ENCODE measurements at regions not wholly inside any gene's neighbourhood (a gene's known extent, or its start where the extent isn't known, plus 50 kb on each side); places are given as distances from the start of the nearest gene placed in this dataset.

DNA sequence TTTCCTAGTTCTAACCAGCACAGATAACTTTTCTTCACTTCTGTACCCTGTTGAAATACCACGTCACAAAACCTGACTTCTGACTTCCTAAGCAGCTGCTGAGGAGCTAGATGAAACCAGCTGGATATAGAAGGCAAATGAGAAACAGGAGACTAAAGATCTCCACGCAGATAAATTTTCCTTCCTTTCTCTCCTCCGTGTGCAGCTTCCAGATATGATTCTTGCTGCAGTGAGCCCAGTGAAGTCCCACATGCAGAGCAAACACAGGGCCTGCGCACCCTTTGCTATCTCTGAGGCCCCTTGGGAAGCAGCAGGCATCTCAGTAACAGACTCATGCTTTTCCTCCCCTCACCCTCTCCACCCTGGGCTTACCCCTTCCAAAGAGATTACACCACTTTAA is 1638.3 kb downstream of the MAT2B start:
- Mint-ChIP-seq H3K9me3 (peaks cover 27% of the 10 kb centered on the region), H3K4me3 (no peak overlapping the region), H3K4me1 (no peaks in the 10 kb centered on the region), H3K36me3 (ENCODE audit: insufficient read depth) (no peaks in the 10 kb centered on the region), H3K27me3 (no peaks in the 10 kb centered on the region), H3K27ac (ENCODE audit: low read depth) (no peak overlapping the region)
- ATAC-seq (replicated peaks; ENCODE audit: extremely low read depth, poor library complexity, severe bottlenecking) (no peak), DNase-seq (ENCODE audit: low spot score in 2 of 2) (no peak)

DNA sequence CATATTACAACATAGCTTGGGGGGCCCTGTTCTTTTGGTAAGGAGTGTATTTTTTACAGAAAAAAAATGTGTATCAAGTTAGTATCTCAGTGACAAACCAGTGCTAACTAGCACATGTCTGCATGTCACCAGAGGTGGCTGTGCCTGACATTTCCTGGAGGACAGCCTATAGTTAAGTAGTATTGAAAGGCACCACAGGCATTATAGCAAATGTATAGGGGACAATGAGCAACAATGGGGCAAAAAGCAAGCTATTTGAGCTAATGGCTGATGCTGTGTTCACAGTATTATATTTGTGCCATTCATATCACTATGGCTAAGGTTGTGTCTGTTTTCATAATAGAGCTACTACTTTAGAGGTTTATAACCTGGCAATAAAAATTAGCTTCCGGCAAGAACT is 1644.0 kb downstream of the MAT2B start:
- Mint-ChIP-seq H3K27ac (ENCODE audit: low read depth) (no peak overlapping the region), H3K4me1 (no peaks in the 10 kb centered on the region), H3K36me3 (ENCODE audit: insufficient read depth) (no peaks in the 10 kb centered on the region), H3K4me3 (no peak overlapping the region), H3K27me3 (no peaks in the 10 kb centered on the region), H3K9me3 (peaks cover 27% of the 10 kb centered on the region)
- DNase-seq (ENCODE audit: low spot score in 2 of 2) (no peak), ATAC-seq (replicated peaks; ENCODE audit: extremely low read depth, poor library complexity, severe bottlenecking) (no peak)

DNA sequence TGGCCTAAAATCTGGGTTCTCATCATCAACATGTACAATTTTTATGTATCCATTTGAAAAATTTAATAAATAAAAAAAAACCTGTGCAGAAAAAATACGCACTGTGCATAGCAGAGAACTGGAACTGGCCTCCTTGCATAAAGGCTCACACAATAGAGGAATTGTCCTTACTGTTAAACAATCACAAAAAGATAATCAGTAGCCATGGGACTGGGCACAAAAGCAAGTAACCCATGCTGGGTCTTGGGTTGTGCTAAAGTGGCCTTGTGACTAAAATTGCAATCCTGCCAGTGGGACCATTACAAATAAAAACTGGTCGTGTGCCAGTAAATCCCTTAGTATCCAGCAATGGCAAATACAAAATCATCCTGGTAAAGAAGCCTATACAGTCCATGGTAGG is 1646.6 kb downstream of the MAT2B start:
- H3K27me3 Mint-ChIP-seq, result no peaks in the 10 kb centered on the region
- H3K27ac Mint-ChIP-seq (ENCODE audit: low read depth), result no peak overlapping the region
- H3K4me1 Mint-ChIP-seq, result no peaks in the 10 kb centered on the region
- DNase-seq (ENCODE audit: low spot score in 2 of 2) (no peak), ATAC-seq (replicated peaks; ENCODE audit: extremely low read depth, poor library complexity, severe bottlenecking) (no peak)
- no peak overlapping the region for H3K4me3 Mint-ChIP-seq
- H3K36me3 Mint-ChIP-seq (ENCODE audit: insufficient read depth), result no peaks in the 10 kb centered on the region
- peaks cover 24% of the 10 kb centered on the region for H3K9me3 Mint-ChIP-seq

DNA sequence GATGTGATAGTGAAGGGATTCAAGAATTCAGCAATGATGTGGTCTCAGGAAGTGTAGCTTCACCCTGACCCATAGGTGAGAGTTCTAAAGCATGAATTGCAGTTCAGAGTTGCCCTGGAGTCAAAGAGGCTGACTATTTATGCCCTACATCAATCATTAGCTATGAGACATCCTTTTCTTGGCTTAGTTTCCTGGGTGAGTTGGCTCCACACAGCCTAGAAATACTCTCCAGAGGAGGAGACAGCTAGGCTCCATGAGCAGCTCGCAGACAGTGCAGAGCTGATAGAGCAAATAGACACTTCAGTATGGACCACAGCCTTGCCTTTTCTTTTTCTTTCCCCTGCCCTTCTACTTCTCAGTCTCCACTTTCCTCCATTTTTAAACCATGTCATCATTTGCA is 1651.8 kb downstream of the MAT2B start:
- Mint-ChIP-seq H3K27ac (ENCODE audit: low read depth) (no peak overlapping the region), H3K9me3 (peaks cover 26% of the 10 kb centered on the region), H3K4me1 (no peaks in the 10 kb centered on the region), H3K27me3 (no peaks in the 10 kb centered on the region), H3K36me3 (ENCODE audit: insufficient read depth) (no peaks in the 10 kb centered on the region), H3K4me3 (no peak overlapping the region)
- DNase-seq (ENCODE audit: low spot score in 2 of 2) (no peak), ATAC-seq (replicated peaks; ENCODE audit: extremely low read depth, poor library complexity, severe bottlenecking) (no peak)

DNA sequence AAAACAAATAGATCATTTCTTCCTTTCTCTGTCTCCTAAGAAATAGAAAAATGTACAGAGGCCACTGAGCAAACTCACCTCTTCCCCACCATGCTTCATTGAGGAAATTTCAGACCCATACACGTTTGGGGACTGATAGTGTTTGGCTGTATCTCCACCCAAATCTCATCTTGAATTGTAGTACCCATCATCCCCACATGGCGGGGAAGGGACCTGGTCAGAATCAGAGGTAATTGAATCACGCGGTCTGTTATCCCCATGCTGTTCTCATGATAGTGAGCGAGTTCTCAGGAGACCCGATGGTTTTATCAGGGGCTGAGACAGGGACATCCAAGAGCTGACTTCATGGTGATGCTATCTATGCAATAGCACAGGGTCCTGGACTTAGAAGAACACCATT is 1655.8 kb downstream of the MAT2B start:
- no peaks in the 10 kb centered on the region for H3K4me1 Mint-ChIP-seq
- H3K36me3 Mint-ChIP-seq (ENCODE audit: insufficient read depth), result no peaks in the 10 kb centered on the region
- H3K4me3 Mint-ChIP-seq, result no peak overlapping the region
- H3K9me3 Mint-ChIP-seq, result peaks cover 24% of the 10 kb centered on the region
- DNase-seq (ENCODE audit: low spot score in 2 of 2) (no peak), ATAC-seq (replicated peaks; ENCODE audit: extremely low read depth, poor library complexity, severe bottlenecking) (no peak)
- no peak overlapping the region for H3K27ac Mint-ChIP-seq (ENCODE audit: low read depth)
- H3K27me3 Mint-ChIP-seq, result no peaks in the 10 kb centered on the region

DNA sequence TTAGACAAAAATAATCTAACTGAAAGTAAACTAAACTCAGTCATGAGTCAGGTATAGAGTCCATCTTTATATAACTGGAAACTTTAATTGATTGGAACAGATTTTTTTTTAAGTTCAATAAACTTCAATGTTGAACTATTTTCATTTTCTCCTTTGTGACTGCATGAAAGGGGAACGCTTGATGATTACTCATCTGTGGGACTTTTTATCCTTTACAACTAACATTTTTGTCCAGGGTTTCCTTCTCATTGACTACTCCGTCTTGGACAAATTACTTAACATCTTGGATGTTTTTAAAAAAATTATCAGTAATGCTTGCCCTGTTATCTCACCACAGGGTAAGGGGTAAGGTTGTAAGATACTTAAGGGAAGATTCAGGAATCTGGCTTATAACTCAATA is 1658.4 kb downstream of the MAT2B start:
- no peak for ATAC-seq (replicated peaks; ENCODE audit: extremely low read depth, poor library complexity, severe bottlenecking)
- Mint-ChIP-seq H3K4me1 (no peaks in the 10 kb centered on the region), H3K36me3 (ENCODE audit: insufficient read depth) (no peaks in the 10 kb centered on the region), H3K4me3 (no peak overlapping the region), H3K27ac (ENCODE audit: low read depth) (no peak overlapping the region), H3K27me3 (no peaks in the 10 kb centered on the region), H3K9me3 (peaks cover 17% of the 10 kb centered on the region)
- no peak for DNase-seq (ENCODE audit: low spot score in 2 of 2)

DNA sequence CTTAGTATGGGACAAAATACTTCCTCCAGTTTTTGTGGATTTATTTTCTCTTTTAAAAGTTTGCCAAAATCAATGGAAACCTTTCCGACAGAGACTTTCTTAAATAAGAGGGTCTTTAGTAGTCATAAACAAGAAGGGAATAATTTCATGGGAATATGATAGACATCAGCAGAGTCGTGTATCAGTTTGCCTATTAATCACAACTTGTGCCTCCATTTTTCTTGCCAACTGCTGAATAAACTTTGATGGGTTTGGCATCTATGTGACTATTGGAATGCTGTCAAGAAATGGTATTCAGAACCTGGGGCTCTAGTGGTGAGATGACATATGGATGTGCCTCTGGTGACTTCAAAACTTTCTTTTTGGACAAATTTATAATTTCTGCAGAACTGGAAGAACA is 1668.2 kb downstream of the MAT2B start:
- ATAC-seq (replicated peaks; ENCODE audit: extremely low read depth, poor library complexity, severe bottlenecking) (no peak), DNase-seq (ENCODE audit: low spot score in 2 of 2) (no peak)
- Mint-ChIP-seq H3K4me1 (no peaks in the 10 kb centered on the region), H3K4me3 (no peak overlapping the region), H3K27ac (ENCODE audit: low read depth) (no peak overlapping the region), H3K27me3 (no peaks in the 10 kb centered on the region), H3K9me3 (peaks cover 21% of the 10 kb centered on the region), H3K36me3 (ENCODE audit: insufficient read depth) (no peaks in the 10 kb centered on the region)

DNA sequence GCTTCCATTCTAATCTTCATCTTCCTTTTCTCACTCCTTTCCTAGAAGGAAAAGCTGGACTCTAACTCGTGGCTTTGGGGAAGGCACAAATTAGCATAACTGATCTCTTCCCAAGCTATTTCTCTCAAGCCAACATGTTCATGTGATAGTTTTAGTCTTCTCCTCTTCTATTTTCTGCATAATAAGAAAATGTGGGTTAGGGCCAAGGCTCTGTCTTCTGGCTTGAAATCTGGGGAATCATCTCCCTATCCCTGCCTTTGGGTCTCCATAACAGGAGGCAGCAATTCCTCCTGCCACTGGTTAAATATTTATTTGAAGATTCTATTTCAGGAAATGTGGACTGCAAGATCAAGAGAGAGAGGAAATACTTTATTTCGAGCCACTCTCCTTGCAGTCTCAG is 1669.6 kb downstream of the MAT2B start:
- no peak for DNase-seq (ENCODE audit: low spot score in 2 of 2)

DNA sequence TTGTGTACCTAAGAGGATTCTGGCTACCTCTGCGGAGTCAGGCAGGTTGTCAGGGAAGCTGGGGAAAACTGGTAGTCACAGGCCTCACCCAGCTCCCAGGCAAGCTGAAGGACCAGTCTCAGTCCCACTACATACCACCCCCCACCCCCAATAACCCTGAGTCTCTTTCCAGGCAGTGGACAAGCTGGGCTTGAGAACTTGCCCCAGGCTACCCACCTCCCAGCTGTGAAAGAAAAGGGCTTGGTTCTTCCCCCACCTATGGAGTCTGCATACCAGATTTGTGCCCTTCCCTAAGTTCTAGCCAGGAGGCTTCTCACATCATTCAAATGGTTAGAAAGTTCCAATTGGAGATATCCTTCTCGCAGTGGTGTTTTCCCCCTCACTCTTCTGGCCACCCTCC is 1678.8 kb downstream of the MAT2B start:
- Mint-ChIP-seq H3K4me3 (no peak overlapping the region), H3K27ac (ENCODE audit: low read depth) (no peak overlapping the region), H3K4me1 (no peaks in the 10 kb centered on the region), H3K27me3 (no peaks in the 10 kb centered on the region), H3K9me3 (peaks cover 28% of the 10 kb centered on the region), H3K36me3 (ENCODE audit: insufficient read depth) (no peaks in the 10 kb centered on the region)
- ATAC-seq (replicated peaks; ENCODE audit: extremely low read depth, poor library complexity, severe bottlenecking), result no peak
- DNase-seq (ENCODE audit: low spot score in 2 of 2), result no peak

More for the DNA sequence above, 1669.6 kb downstream of the MAT2B start:
- no peak overlapping the region for H3K27ac Mint-ChIP-seq (ENCODE audit: low read depth)
- H3K4me1 Mint-ChIP-seq, result no peaks in the 10 kb centered on the region
- H3K9me3 Mint-ChIP-seq, result peaks cover 14% of the 10 kb centered on the region
- ATAC-seq (replicated peaks; ENCODE audit: extremely low read depth, poor library complexity, severe bottlenecking), result no peak
- H3K36me3 Mint-ChIP-seq (ENCODE audit: insufficient read depth), result no peaks in the 10 kb centered on the region
- H3K27me3 Mint-ChIP-seq, result no peaks in the 10 kb centered on the region
- no peak overlapping the region for H3K4me3 Mint-ChIP-seq

DNA sequence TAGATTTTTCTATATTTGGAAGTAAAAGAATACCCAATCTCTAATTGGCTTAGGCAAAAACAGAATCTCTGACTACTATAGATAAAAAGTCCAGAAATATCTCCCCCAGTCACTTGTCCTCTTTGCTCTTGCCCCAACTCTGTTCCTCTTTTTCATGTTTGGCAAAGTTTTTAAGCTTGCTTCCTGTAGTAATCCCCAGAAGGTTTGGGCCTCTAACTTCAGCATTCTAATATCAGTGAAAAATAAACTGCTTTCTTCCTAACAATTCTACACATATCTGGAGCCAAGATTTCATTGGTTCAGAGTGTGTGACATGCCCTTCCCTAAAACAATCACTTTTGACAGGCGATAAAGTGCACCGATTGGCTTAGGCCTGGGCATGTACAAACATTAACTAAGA is 1680.3 kb downstream of the MAT2B start:
- ATAC-seq (replicated peaks; ENCODE audit: extremely low read depth, poor library complexity, severe bottlenecking) (no peak), DNase-seq (ENCODE audit: low spot score in 2 of 2) (no peak)
- Mint-ChIP-seq H3K4me1 (no peaks in the 10 kb centered on the region), H3K36me3 (ENCODE audit: insufficient read depth) (no peaks in the 10 kb centered on the region), H3K27me3 (no peaks in the 10 kb centered on the region), H3K4me3 (no peak overlapping the region), H3K9me3 (peaks cover 28% of the 10 kb centered on the region), H3K27ac (ENCODE audit: low read depth) (no peak overlapping the region)

DNA sequence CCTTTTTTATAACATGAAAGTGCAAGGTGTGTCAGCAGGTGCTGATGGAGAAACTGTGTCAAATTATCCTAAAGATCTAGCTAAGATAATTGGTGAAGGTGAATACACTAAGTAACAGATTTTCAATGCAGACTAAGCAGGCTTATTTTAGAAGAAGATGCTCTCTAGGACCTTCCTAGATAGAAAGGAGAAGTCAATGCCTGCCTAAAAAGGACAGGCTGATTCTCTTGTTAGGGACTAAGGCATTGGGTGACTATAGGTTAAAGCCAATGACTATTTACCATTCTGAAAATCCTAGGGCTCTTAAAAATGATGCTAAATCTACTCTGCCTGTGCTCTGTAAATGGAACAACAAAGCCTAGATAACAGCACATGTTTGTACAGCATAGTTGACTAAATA is 1682.4 kb downstream of the MAT2B start:
- Mint-ChIP-seq H3K4me1 (no peaks in the 10 kb centered on the region), H3K27me3 (no peaks in the 10 kb centered on the region), H3K4me3 (no peak overlapping the region), H3K36me3 (ENCODE audit: insufficient read depth) (no peaks in the 10 kb centered on the region), H3K27ac (ENCODE audit: low read depth) (no peak overlapping the region), H3K9me3 (peaks cover 28% of the 10 kb centered on the region)
- ATAC-seq (replicated peaks; ENCODE audit: extremely low read depth, poor library complexity, severe bottlenecking), result no peak
- no peak for DNase-seq (ENCODE audit: low spot score in 2 of 2)

DNA sequence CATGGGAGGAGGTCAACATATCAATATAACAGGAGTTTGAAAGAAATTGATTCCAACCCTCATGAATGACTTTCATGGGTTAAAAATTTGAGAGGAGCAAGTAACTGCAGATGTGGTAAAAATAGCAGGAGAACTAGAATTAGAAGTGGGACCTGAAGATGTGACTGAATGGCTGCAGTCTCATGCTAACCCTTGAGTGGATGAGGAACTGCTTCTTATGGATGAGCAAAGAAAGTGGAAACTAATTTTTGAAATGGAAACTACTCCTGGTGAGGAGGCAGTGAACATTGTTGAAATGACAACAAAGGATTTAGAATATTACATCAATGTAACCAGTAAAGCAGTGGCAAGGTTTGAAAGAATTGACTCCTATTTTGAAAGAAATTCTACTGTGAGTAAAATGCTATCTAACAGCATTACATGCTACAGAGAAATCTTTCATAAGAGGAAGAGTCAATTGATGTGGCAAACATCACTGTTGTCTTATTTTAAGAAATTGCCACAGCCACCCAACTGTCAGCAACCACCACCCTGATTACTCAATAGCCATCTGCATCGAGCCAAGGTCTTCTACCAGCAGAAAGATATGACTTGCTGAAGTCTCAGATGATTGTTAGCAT is 1683.2 kb downstream of the MAT2B start:
- Mint-ChIP-seq H3K4me3 (no peak overlapping the region), H3K27me3 (no peaks in the 10 kb centered on the region), H3K27ac (ENCODE audit: low read depth) (no peak overlapping the region), H3K9me3 (peaks cover 19% of the 10 kb centered on the region), H3K36me3 (ENCODE audit: insufficient read depth) (no peaks in the 10 kb centered on the region), H3K4me1 (no peaks in the 10 kb centered on the region)
- DNase-seq (ENCODE audit: low spot score in 2 of 2), result no peak
- ATAC-seq (replicated peaks; ENCODE audit: extremely low read depth, poor library complexity, severe bottlenecking), result no peak

DNA sequence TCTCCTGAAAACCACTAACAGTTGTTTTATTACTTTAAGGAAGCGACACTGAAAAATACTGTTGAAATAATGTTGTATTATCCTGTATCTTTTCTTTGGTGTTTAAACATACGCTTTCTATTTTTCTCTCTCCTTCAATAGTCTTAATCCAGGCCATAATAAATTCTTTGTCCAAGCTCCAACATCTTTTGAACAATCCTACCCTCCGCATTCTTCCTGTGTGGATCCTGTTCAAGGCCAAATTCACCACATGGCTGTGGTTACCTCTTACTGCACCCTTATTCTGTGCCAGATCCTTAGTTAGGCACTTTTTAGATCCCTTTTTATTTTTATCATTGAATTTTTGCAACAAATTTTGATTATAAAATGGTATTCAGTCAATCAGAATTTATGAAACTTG is 1691.5 kb downstream of the MAT2B start:
- H3K4me3 Mint-ChIP-seq, result no peak overlapping the region
- DNase-seq (ENCODE audit: low spot score in 2 of 2) (no peak), ATAC-seq (replicated peaks; ENCODE audit: extremely low read depth, poor library complexity, severe bottlenecking) (no peak)
- no peaks in the 10 kb centered on the region for H3K36me3 Mint-ChIP-seq (ENCODE audit: insufficient read depth)
- no peak overlapping the region for H3K27ac Mint-ChIP-seq (ENCODE audit: low read depth)
- H3K9me3 Mint-ChIP-seq, result peaks cover 5% of the 10 kb centered on the region
- no peaks in the 10 kb centered on the region for H3K4me1 Mint-ChIP-seq
- H3K27me3 Mint-ChIP-seq, result no peaks in the 10 kb centered on the region

DNA sequence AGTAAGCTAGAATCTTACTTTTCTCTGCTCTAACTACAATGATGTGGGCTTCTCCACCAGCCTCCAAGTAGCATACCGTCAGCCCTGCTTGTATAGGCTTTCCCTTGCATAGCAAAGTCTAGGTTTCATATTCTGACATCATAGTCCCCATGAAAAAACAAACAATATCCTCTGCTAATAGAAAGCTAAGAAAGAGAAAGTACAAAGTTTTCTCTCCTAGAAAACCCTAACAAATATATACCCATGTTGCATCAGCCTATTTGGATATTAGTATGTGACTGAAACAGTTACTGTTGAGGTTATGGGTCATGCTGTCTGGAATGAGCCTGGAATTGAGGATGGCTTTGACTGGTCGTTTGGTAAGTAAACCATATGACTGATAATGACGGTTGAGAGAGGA is 1696.0 kb downstream of the MAT2B start:
- Mint-ChIP-seq H3K4me3 (no peak overlapping the region), H3K36me3 (ENCODE audit: insufficient read depth) (no peaks in the 10 kb centered on the region), H3K27ac (ENCODE audit: low read depth) (no peak overlapping the region), H3K4me1 (no peaks in the 10 kb centered on the region), H3K27me3 (no peaks in the 10 kb centered on the region), H3K9me3 (peaks cover 11% of the 10 kb centered on the region)
- ATAC-seq (replicated peaks; ENCODE audit: extremely low read depth, poor library complexity, severe bottlenecking) (no peak), DNase-seq (ENCODE audit: low spot score in 2 of 2) (no peak)
